Effector CD8-positive, alpha-beta T cell (primary cell): ENCODE measurements at regions not wholly inside any gene's neighbourhood (a gene's known extent, or its start where the extent isn't known, plus 50 kb on each side); places are given as distances from the start of the nearest gene placed in this dataset.

Source experiments
- DNase-seq: peaks from one replicate; lab custom pipeline; 2025; lab: John Stamatoyannopoulos, UW

- DNase-seq, result no peak
Observed at GRCh38 chr5:125323613-125324012, 577.2 kb upstream of the ZNF608 start.

GRCh38 chr5:125325488-125326149 lies 579.2 kb upstream of the ZNF608 start:
- DNase-seq, result no peak

- DNase-seq, result no peak
Observed at GRCh38 chr5:125326150-125326510, 579.7 kb upstream of the ZNF608 start.

- DNase-seq, result no peak
Observed at GRCh38 chr5:125327676-125328075, 581.2 kb upstream of the ZNF608 start.

GRCh38 chr5:125331987-125332598 lies 585.7 kb upstream of the ZNF608 start:
- no peak for DNase-seq

GRCh38 chr5:125333416-125333815 lies 587.0 kb upstream of the ZNF608 start:
- DNase-seq, result no peak

- DNase-seq, result no peak
Observed at GRCh38 chr5:125336401-125336800, 590.0 kb upstream of the ZNF608 start.

GRCh38 chr5:125337294-125337693 lies 590.9 kb upstream of the ZNF608 start:
- no peak for DNase-seq

GRCh38 chr5:125338440-125339174 lies 592.2 kb upstream of the ZNF608 start:
- no peak for DNase-seq

GRCh38 chr5:125341436-125341835 lies 595.0 kb upstream of the ZNF608 start:
- no peak for DNase-seq

GRCh38 chr5:125343015-125343414 lies 596.6 kb upstream of the ZNF608 start:
- DNase-seq, result no peak

- DNase-seq, result no peak
Observed at GRCh38 chr5:125346316-125346715, 599.9 kb upstream of the ZNF608 start.

- DNase-seq, result no peak
Observed at GRCh38 chr5:125348221-125348692, 601.8 kb upstream of the ZNF608 start.

GRCh38 chr5:125348936-125349831 lies 602.7 kb upstream of the ZNF608 start:
- no peak for DNase-seq

- no peak for DNase-seq
Observed at GRCh38 chr5:125357660-125358059, 611.2 kb upstream of the ZNF608 start.

- no peak for DNase-seq
Observed at GRCh38 chr5:125365747-125366146, 619.3 kb upstream of the ZNF608 start.

GRCh38 chr5:125367702-125368101 lies 621.3 kb upstream of the ZNF608 start:
- no peak for DNase-seq

GRCh38 chr5:125370461-125371205 lies 624.2 kb upstream of the ZNF608 start:
- no peak for DNase-seq

- no peak for DNase-seq
Observed at GRCh38 chr5:125372694-125373631, 626.5 kb upstream of the ZNF608 start.

- no peak for DNase-seq
Observed at GRCh38 chr5:125375143-125375542, 628.7 kb upstream of the ZNF608 start.
